ENCODE measurements at regions not wholly inside any gene's neighbourhood (a gene's known extent, or its start where the extent isn't known, plus 50 kb on each side); places are given as distances from the start of the nearest gene placed in this dataset.
"Not testable (repeated sequence)": the region's sequence is repeated elsewhere in the genome, so short reads cannot be mapped to it uniquely, and the experiment has no call there.

DNA sequence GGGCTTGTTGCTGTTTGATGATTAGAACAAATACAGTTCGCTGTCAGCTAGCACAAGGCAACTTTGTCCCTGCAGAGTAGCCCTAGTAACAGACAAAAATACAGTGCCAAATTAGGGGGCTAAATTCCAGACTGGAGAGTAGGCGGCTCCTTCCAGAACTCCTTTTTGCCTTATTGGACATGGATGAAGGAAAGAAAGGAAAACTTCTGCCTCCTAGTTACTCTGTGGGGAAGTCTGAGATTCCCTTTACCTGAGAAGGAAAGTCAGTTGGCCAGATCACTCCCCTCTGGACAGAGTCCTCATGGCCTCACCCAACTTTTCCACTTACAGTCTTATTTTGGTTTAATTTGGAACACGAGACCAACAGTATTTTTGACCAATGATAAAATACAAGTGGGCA, 140.5 kb upstream of the ADAMTS3 start:
- H3K4me1 Mint-ChIP-seq: no peaks in the 10 kb centered on the region
- H3K4me3 Mint-ChIP-seq: no peak overlapping the region
- POLR2A ChIA-PET: no interaction called here
- no peaks in the 10 kb centered on the region for H3K36me3 Mint-ChIP-seq (ENCODE audit: low read depth)
- peaks cover 4% of the 10 kb centered on the region for H3K27me3 Mint-ChIP-seq
- H3K9me3 Mint-ChIP-seq: no peaks in the 10 kb centered on the region
- no peak overlapping the region for H3K27ac Mint-ChIP-seq
- no peak for DNase-seq
- CTCF ChIA-PET: no interaction called here

DNA sequence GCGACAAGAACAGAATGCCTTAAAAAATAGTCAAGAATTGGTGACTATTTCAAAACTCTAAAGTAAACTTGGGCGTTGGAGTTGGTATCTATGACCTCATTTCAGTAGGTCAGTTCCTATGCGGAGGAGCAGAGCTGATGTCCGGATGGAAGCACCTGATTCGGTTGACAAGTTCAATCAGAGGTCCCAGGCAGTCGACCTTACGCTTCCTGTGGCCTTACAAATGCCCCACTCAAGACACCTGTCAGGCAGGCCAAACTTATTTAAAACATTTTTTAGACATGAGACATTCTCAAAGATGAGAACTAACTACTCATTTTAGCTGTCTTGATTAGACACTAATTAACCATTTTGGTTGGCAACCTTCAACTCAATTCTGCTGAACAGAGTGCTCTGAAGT, 137.7 kb upstream of the ADAMTS3 start:
- ChIA-PET POLR2A (no interaction called here), CTCF (no interaction called here)
- Mint-ChIP-seq H3K4me3 (no peak overlapping the region), H3K9me3 (no peaks in the 10 kb centered on the region), H3K4me1 (no peaks in the 10 kb centered on the region), H3K36me3 (ENCODE audit: low read depth) (no peaks in the 10 kb centered on the region), H3K27me3 (peaks cover 7% of the 10 kb centered on the region), H3K27ac (no peak overlapping the region)
- DNase-seq: no peak

DNA sequence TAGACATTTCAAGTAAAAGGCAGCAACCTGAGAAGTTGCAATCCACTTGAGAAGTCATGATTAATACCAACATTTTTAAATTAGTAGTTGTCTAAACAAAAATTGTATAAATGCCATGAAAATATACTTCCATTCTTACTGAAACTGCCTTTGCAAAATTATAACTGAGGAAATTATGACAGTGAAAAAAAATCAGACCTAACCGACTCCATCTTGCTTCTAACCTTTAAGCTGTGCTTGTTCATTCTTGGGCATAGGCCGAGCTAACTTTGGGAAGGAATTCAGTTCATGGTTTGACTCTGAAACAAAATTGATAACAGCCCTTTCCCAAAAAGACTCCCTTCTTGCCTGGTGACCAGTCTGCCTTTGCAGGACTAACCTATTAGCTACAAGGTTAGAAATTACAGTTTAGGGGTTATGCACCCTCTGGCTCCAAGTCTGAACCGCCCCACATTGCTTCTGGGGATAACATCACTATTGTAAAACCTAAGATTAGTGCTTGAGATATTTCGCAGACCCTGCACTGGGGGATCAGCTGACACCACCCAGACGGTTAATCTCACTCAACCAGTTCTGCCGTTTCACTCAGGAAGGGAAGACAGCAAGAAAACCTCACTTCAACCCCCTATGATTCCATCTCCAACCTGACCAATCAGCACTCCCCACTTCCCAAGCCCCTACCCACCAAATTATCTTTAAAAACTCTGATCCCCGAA, 136.1 kb upstream of the ADAMTS3 start:
- DNase-seq; H3K27me3 Mint-ChIP-seq; H3K27ac Mint-ChIP-seq; H3K4me1 Mint-ChIP-seq; H3K9me3 Mint-ChIP-seq; H3K36me3 Mint-ChIP-seq (ENCODE audit: low read depth); H3K4me3 Mint-ChIP-seq; POLR2A ChIA-PET: not testable (repeated sequence)
- CTCF ChIA-PET: interaction anchor here (0.6 kb wide), 1 partner anchor 339 kb away, joined by 6 read pairs; no protein-coding TSS in a partner anchor

DNA sequence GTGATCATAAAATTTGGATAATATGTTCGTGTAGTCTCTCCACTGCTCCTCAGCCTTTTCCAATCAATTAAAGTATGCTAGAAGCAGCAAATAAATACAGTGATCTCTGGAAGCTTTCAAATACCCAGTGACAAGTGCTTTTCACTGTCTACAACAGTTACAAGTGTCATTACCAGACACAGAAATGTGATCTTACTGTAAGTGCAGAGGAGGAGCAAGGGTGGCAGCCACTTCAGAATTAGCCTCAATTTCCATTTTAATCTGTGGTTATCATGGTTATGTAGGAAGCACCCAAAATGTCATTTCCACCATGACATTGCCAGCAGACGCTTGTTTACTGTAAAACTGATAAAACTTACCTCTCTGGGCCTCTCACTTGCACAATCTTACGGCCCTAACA, 133.9 kb upstream of the ADAMTS3 start:
- H3K27me3 Mint-ChIP-seq: peaks cover 3% of the 10 kb centered on the region
- H3K4me3 Mint-ChIP-seq: no peak overlapping the region
- no peaks in the 10 kb centered on the region for H3K9me3 Mint-ChIP-seq
- H3K4me1 Mint-ChIP-seq: no peaks in the 10 kb centered on the region
- no peak for DNase-seq
- H3K27ac Mint-ChIP-seq: no peak overlapping the region
- ChIA-PET POLR2A (no interaction called here), CTCF (no interaction called here)
- no peaks in the 10 kb centered on the region for H3K36me3 Mint-ChIP-seq (ENCODE audit: low read depth)

DNA sequence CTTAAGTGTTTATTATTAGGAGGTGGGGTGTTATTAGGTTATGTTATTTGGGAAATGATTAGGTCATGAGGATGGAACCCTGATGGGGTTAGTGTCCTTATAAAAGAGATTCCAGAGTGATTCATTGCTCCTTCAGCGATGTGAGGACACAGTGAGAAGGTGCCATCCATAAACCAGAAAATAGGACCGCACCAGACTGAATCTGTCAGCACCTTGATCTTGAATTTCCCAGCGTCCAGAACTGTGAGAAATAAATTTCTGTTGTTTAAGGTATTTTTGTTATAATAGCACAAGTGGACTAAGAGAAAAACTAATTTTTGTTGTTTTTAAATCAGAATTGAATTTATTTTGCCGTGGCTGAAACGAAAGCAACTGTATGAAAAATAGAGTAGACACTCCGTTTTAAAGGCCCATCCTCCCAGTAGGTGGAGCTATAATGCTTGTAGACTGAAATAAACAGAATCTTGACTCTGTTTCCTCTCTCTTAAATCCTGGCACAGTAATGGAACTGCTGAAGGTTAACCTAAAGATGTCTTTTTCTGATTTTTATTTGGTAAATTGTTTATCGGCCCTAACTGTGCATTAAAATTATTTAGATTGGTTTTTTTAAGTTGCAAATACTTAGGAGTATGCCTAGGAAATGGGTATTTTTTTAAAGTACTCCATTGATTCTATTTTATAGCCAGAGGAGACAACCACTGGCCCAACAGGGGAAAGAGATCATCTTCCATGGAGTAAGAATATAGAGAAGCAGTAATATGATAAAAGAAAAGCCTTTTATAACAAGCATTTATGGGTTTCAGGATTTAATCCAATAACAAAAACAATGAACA, 133.2 kb upstream of the ADAMTS3 start:
- no peaks in the 10 kb centered on the region for H3K4me1 Mint-ChIP-seq

DNA sequence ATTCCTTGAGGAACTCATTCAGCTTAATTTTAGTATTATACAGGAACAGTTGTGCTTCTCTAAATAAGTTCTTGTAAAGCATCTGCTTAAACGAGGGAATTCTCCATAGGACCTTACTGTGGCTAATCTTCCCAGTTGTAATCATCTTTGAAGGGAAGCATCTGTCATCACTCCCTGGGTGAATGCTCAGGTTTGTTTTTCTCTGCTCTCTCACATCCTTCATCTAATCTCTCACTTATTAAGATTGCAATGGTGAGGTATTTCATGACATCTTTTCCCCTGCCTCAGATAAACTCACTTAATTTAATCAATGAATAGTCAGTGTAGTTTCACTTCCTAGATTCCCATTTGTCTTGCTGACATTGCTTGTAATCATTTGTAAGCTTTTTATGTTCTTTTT, 121.8 kb upstream of the ADAMTS3 start:
- no peak for DNase-seq
- H3K27me3 Mint-ChIP-seq: no peaks in the 10 kb centered on the region
- H3K4me3 Mint-ChIP-seq: no peak overlapping the region
- no peaks in the 10 kb centered on the region for H3K36me3 Mint-ChIP-seq (ENCODE audit: low read depth)
- H3K27ac Mint-ChIP-seq: no peak overlapping the region
- CTCF ChIA-PET: no interaction called here
- no peaks in the 10 kb centered on the region for H3K4me1 Mint-ChIP-seq
- POLR2A ChIA-PET: no interaction called here
- H3K9me3 Mint-ChIP-seq: no peaks in the 10 kb centered on the region

More for the DNA sequence above, 133.2 kb upstream of the ADAMTS3 start:
- H3K4me3 Mint-ChIP-seq: peak overlapping the region; percentile 75
- no peak overlapping the region for H3K27ac Mint-ChIP-seq
- ChIA-PET POLR2A (no interaction called here), CTCF (no interaction called here)
- no peaks in the 10 kb centered on the region for H3K36me3 Mint-ChIP-seq (ENCODE audit: low read depth)
- peak; percentile 61 for DNase-seq
- H3K27me3 Mint-ChIP-seq: peaks cover 3% of the 10 kb centered on the region
- H3K9me3 Mint-ChIP-seq: no peaks in the 10 kb centered on the region

DNA sequence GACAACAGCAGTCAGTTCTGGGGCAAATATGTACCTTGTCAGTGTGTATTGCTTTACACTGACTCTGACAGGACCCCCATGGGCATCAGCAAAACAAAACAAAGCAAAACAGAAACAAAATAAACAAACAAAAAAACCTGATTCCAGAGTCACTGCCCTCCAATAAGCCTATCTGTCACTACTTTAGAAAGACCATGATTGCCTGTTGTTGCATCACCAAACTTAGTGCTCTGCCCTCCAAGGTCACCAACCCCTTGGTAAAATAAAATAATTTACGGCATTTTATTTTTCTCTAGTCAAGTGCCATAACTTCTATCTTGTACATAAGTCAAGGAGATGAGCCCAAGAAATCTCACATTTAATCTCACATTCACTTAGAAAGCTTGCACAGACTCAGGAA, 120.9 kb upstream of the ADAMTS3 start:
- Mint-ChIP-seq H3K9me3 (no peaks in the 10 kb centered on the region), H3K4me1 (no peaks in the 10 kb centered on the region), H3K4me3 (no peak overlapping the region), H3K36me3 (ENCODE audit: low read depth) (no peaks in the 10 kb centered on the region), H3K27ac (no peak overlapping the region), H3K27me3 (no peaks in the 10 kb centered on the region)
- ChIA-PET CTCF (no interaction called here), POLR2A (no interaction called here)
- DNase-seq: no peak

DNA sequence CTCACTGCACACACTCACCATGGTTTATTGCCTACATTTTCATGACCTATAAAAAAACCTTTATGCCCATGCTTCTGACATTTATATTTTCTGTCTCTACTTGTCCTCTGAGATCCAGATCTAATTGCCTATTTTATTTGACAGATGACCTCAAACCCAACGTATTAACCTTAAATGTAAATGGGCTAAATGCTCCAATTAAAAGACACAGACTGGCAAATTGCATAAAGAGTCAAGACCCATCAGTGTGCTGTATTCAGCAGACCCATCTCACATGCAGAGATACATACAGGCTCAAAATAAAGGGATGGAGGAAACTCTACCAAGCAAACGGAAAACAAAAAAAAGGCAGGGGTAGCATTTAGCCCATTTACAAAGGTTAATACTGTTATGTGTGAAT, 117.4 kb upstream of the ADAMTS3 start:
- not testable (repeated sequence) for H3K4me3 Mint-ChIP-seq, H3K9me3 Mint-ChIP-seq

DNA sequence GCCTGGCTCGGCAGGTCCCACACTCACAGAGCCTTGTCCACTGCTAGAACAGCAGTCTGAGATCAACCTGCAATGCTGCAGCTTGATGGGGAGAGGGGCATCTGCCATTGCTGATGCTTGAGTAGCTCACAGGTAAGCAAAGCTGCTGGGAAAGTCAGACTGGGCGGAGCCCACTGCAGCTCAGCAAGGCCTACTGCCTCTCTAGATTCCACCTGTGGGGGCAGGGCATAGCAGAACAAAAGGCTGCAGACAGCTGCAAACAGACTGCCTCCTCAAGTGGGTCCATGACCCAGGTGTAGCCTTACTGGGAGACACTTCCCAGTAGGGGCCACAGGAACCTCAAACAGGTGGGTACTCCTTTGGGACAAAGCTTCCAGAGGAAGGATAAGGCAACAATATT, 110.6 kb upstream of the ADAMTS3 start:
- no peaks in the 10 kb centered on the region for H3K27me3 Mint-ChIP-seq
- POLR2A ChIA-PET: no interaction called here

More for the DNA sequence above, 117.4 kb upstream of the ADAMTS3 start:
- CTCF ChIA-PET; H3K4me1 Mint-ChIP-seq; DNase-seq; POLR2A ChIA-PET; H3K27me3 Mint-ChIP-seq; H3K27ac Mint-ChIP-seq; H3K36me3 Mint-ChIP-seq (ENCODE audit: low read depth): not testable (repeated sequence)

DNA sequence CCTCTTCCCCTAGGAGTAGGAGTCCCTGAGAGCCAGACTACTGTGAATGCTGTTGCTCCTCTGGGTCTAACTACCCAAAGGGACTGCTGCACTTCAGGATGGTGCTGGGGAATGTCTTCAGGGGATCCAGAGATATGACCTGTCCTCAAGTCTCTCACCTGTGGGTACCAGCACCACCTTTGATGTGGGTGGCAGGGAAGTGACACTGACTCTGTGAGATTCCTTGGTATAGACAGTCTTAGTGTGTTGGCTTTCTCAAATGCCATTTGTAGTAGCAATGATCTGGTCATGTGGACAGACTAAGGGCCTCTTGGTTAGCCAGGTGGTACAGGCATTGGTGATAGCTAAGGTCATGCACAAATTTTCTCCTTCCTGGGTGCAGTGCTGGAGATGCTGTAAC, 108.9 kb upstream of the ADAMTS3 start:
- Mint-ChIP-seq H3K27me3 (peaks cover 5% of the 10 kb centered on the region), H3K4me1 (no peaks in the 10 kb centered on the region), H3K27ac (no peak overlapping the region), H3K4me3 (no peak overlapping the region), H3K36me3 (ENCODE audit: low read depth) (no peaks in the 10 kb centered on the region), H3K9me3 (no peaks in the 10 kb centered on the region)
- POLR2A ChIA-PET: no interaction called here
- CTCF ChIA-PET: no interaction called here
- no peak for DNase-seq

More for the DNA sequence above, 110.6 kb upstream of the ADAMTS3 start:
- no peaks in the 10 kb centered on the region for H3K4me1 Mint-ChIP-seq
- no peaks in the 10 kb centered on the region for H3K36me3 Mint-ChIP-seq (ENCODE audit: low read depth)
- CTCF ChIA-PET: no interaction called here
- no peak for DNase-seq
- no peak overlapping the region for H3K4me3 Mint-ChIP-seq
- peaks cover 3% of the 10 kb centered on the region for H3K9me3 Mint-ChIP-seq
- H3K27ac Mint-ChIP-seq: no peak overlapping the region

DNA sequence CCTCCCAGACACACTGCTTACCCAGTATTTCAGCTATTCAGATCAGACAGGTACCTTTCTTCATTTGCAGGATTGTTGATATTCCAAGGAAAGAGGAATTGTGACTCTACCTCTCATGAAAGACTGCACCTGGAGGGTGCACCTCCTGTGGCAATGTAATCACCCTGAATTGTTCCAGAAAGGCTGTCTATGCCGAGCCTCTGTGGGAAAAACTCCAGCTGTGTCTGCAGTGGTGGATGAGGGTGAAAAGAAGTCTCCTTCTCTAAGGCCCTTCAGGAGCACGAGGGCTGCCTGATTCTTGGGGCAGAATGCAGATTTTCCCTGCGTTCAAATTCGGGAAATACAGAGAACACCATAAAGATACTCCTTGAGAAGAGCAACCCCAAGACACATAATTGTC, 108.2 kb upstream of the ADAMTS3 start:
- Mint-ChIP-seq H3K4me1 (no peaks in the 10 kb centered on the region), H3K9me3 (no peaks in the 10 kb centered on the region), H3K36me3 (ENCODE audit: low read depth) (no peaks in the 10 kb centered on the region), H3K27me3 (peaks cover 5% of the 10 kb centered on the region), H3K27ac (no peak overlapping the region), H3K4me3 (no peak overlapping the region)
- ChIA-PET CTCF (no interaction called here), POLR2A (no interaction called here)
- no peak for DNase-seq

DNA sequence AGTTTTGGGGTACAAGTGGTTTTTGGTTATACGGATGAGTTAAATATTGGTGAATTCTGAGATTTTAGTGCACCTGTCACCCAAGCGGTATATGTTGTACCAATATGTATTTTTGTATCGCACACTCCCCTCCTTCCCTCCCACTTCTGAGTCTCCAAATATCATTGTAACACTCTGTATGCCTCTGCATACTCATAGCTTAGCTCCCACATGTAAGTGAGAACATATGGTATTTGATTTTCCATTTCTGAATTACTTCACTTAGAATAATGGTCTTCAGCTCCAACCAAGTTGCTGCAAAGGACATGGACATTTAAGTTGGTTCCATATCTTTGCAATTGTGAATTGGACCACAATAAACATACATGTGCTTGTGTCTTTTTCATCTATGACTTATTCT, 103.0 kb upstream of the ADAMTS3 start:
- Mint-ChIP-seq H3K4me3 (no peak overlapping the region), H3K27me3 (peaks cover 5% of the 10 kb centered on the region), H3K36me3 (ENCODE audit: low read depth) (no peaks in the 10 kb centered on the region), H3K27ac (no peak overlapping the region), H3K4me1 (no peaks in the 10 kb centered on the region), H3K9me3 (no peaks in the 10 kb centered on the region)
- ChIA-PET POLR2A (no interaction called here), CTCF (no interaction called here)
- DNase-seq: no peak

DNA sequence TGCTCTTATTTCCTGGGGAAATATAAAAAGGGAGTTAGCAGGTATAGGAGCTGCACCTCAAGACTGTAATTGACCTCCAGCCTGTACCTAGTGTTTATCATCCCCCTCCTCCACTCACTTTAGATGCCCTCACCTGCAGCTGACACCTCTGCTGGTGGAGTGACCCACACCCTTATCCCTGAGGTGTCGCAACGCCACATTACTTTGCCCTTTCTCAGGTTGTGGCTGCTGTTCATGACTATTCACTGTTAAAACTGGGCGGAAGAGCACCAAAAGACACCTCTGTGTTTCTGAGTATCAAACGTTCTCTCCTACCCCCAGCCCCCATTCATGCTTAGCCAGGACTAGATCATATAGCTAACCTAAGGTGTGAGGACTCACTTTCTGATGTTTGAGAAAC, 101.5 kb upstream of the ADAMTS3 start:
- no peaks in the 10 kb centered on the region for H3K9me3 Mint-ChIP-seq
- no peak overlapping the region for H3K4me3 Mint-ChIP-seq

DNA sequence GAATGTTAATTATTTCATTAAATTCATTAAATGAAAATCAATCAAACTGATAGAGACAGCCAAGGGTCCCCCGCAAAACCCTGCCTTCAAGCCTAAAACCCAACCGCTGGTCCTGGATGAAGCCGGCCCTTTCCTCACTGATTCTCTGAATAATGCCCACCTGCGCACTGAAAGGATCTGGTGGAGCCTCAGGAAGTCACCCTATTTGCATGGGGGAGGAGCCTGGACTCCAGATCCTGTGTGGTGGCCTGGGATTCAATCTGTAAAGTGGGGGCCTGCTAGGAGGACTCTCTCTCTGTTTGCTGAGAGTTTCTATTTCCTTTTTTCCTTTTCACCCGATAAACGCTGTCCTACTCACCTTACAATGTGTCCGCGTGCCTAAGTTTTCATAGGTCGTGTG, 97.9 kb upstream of the ADAMTS3 start:
- DNase-seq: no peak
- no peaks in the 10 kb centered on the region for H3K9me3 Mint-ChIP-seq
- no peaks in the 10 kb centered on the region for H3K36me3 Mint-ChIP-seq (ENCODE audit: low read depth)
- H3K27ac Mint-ChIP-seq: no peak overlapping the region
- H3K4me3 Mint-ChIP-seq: no peak overlapping the region
- POLR2A ChIA-PET: no interaction called here
- H3K27me3 Mint-ChIP-seq: peaks cover 2% of the 10 kb centered on the region
- no peaks in the 10 kb centered on the region for H3K4me1 Mint-ChIP-seq
- CTCF ChIA-PET: no interaction called here

More for the DNA sequence above, 101.5 kb upstream of the ADAMTS3 start:
- Mint-ChIP-seq H3K36me3 (ENCODE audit: low read depth) (no peaks in the 10 kb centered on the region), H3K4me1 (no peaks in the 10 kb centered on the region), H3K27ac (no peak overlapping the region), H3K27me3 (peaks cover 5% of the 10 kb centered on the region)
- POLR2A ChIA-PET: no interaction called here
- CTCF ChIA-PET: no interaction called here
- DNase-seq: no peak

Measured in activated CD4-positive, alpha-beta T cell treated with anti-CD3 and anti-CD28 coated beads, Interleukin-2, amount 10 ng/mL, durations not matched to agents 7 days and 5 days (primary cell).